ENCODE measurements at regions not wholly inside any gene's neighbourhood (a gene's known extent, or its start where the extent isn't known, plus 50 kb on each side); places are given as distances from the start of the nearest gene placed in this dataset.

DNA sequence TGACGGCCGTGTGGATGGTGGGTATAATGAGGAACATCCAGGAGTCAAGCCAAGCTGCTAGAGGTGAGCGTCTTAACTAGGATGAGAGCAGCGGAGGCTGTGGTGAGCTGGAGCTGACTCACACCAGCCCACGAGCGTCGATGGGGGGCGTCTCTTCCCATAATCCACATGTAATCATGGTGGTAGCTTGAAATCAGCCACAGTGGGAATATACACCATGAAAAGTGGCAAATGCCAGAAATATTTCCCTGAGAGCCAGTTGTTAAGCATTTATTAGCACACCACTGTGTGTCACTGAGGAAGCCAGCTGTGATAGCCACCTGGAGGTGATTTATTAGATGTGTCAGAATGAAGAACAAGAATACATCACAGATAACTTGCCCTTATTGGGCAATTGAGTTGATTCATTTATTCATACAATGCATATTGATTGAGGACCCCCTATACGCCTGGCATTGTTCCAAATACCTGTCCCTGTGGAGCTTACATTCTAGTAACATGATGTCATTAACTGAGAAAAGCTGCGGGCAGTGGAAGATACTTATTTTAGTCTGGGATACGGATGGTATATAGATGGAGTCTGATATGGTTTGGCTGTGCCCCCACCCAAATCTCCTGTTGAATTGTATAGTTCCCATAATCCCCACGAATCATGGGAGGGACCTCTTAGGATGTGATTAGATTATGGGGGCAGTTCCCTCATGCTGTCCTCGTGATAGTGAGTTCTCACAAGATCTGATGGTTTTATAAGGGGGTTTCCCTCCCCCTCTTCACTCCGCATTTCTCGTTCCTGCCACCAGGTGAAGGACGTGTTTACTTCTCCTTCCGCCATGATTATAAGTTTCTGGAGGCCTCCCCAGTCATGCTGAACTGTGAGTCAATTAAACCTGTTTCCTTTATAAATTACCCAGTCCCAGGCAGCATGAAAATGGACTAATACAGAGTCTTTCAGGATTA, 473.4 kb downstream of the METTL15 start:
- TF ChIP-seq POLR2A (IDR thresholded peaks at IDR 0.05) (no peak), POLR2AphosphoS5 (IDR thresholded peaks at IDR 0.05) (no peak)
- TF ChIP-seq, protein P1, sequence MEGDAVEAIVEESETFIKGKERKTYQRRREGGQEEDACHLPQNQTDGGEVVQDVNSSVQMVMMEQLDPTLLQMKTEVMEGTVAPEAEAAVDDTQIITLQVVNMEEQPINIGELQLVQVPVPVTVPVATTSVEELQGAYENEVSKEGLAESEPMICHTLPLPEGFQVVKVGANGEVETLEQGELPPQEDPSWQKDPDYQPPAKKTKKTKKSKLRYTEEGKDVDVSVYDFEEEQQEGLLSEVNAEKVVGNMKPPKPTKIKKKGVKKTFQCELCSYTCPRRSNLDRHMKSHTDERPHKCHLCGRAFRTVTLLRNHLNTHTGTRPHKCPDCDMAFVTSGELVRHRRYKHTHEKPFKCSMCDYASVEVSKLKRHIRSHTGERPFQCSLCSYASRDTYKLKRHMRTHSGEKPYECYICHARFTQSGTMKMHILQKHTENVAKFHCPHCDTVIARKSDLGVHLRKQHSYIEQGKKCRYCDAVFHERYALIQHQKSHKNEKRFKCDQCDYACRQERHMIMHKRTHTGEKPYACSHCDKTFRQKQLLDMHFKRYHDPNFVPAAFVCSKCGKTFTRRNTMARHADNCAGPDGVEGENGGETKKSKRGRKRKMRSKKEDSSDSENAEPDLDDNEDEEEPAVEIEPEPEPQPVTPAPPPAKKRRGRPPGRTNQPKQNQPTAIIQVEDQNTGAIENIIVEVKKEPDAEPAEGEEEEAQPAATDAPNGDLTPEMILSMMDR (IDR thresholded peaks at IDR 0.05) = no peak

Measured in breast epithelium (tissue), 3 donors.